ENCODE measurements at regions not wholly inside any gene's neighbourhood (a gene's known extent, or its start where the extent isn't known, plus 50 kb on each side); places are given as distances from the start of the nearest gene placed in this dataset.

- no peaks in the 10 kb centered on the region for H3K79me2 ChIP-seq (ENCODE audit: insufficient read depth, low read length)
- no CpG with 5 or more reads among the region's 1 CpG for WGBS (ENCODE audit: extremely low coverage, insufficient read length, low lambda C conversion rate)
- H2AK5ac ChIP-seq (ENCODE audit: insufficient read length, low read length) = no peak overlapping the region
- no peak overlapping the region for H2BK15ac ChIP-seq (ENCODE audit: low read depth, low read length)
- H4K5ac ChIP-seq (ENCODE audit: insufficient read length, low read depth, low read length) = no peak overlapping the region
- no peak overlapping the region for H4K91ac ChIP-seq (ENCODE audit: insufficient read length, low read depth, low read length)
- no peaks in the 10 kb centered on the region for H4K20me1 ChIP-seq (ENCODE audit: control insufficient read depth, insufficient read depth, insufficient read length)
- peaks cover 4% of the 10 kb centered on the region for H3K23me2 ChIP-seq (ENCODE audit: insufficient read length, low read depth, low read length, poor library complexity, severe bottlenecking)
- no peaks in the 10 kb centered on the region for H3K9me3 ChIP-seq (ENCODE audit: control insufficient read depth, low read depth, low read length)
- no peak overlapping the region for H2BK5ac ChIP-seq (ENCODE audit: insufficient read length, low read length)
- H3K79me1 ChIP-seq (ENCODE audit: insufficient read depth, low read depth, low read length, poor library complexity, severe bottlenecking) = no peaks in the 10 kb centered on the region
- H2BK12ac ChIP-seq (ENCODE audit: insufficient read length, low read depth, low read length) = no peak overlapping the region
- Mint-ChIP-seq H3K4me3 (no peak overlapping the region), H3K36me3 (ENCODE audit: insufficient read depth in 1 of 3, low read depth in 3 of 3) (peaks cover 0 to 4% (median 0%) of the 10 kb centered on the region in 3 experiments; a peak in 1 of 7 replicates), H3K4me1 (peaks cover 13 to 16% of the 10 kb centered on the region in 2 experiments), H3K27me3 (ENCODE audit: low read depth) (no peaks in the 10 kb centered on the region; the same call in 1 of the 2 replicates), H3K9me3 (no peaks in the 10 kb centered on the region), H3K27ac (no peak overlapping the region)
- no peak overlapping the region for H3K27ac ChIP-seq (ENCODE audit: insufficient read length, low read depth, low read length)
- H3K4me1 ChIP-seq (ENCODE audit: insufficient read depth, low read length) = peaks cover 6% of the 10 kb centered on the region
- H3K27me3 ChIP-seq (ENCODE audit: insufficient read depth, low read length) = no peaks in the 10 kb centered on the region
- no peak for TF ChIP-seq CTCF (conservative IDR thresholded peaks at IDR 0.05)
- H3K9ac ChIP-seq (ENCODE audit: extremely low read depth, insufficient read length, low read length) = no peak overlapping the region
- no peak overlapping the region for H2BK120ac ChIP-seq (ENCODE audit: low read depth, low read length, poor library complexity, severe bottlenecking)
- H3K4ac ChIP-seq (ENCODE audit: low read depth, low read length) = no peak overlapping the region
- no peak overlapping the region for H3K4me2 ChIP-seq (ENCODE audit: insufficient read depth, insufficient read length, low read length)
- H2BK20ac ChIP-seq (ENCODE audit: low read depth, low read length, poor library complexity, severe bottlenecking) = no peak overlapping the region
- no peak overlapping the region for H3K23ac ChIP-seq (ENCODE audit: insufficient read length, low read depth, low read length)
- H3K56ac ChIP-seq (ENCODE audit: insufficient read length, low read depth, low read length) = no peak overlapping the region
- no peak for DNase-seq
- no peak overlapping the region for H2AFZ ChIP-seq (ENCODE audit: low read length)
- H3K18ac ChIP-seq (ENCODE audit: insufficient read length, low read depth, low read length) = no peak overlapping the region
- H3K14ac ChIP-seq (ENCODE audit: insufficient read depth, low read length) = no peak overlapping the region
- H4K8ac ChIP-seq (replicated peaks; ENCODE audit: insufficient read length, low read depth, low read length) = no peak overlapping the region
- H3T11ph ChIP-seq (ENCODE audit: low read length) = no peak overlapping the region
Observed at GRCh38 chr13:44234566-44234965, 139.1 kb upstream of the SERP2 start.

Measured in H9 (cell line).